Bone marrow (tissue), 2 donors: ENCODE measurements at regions not wholly inside any gene's neighbourhood (a gene's known extent, or its start where the extent isn't known, plus 50 kb on each side); places are given as distances from the start of the nearest gene placed in this dataset.
"Not testable (repeated sequence)": the region's sequence is repeated elsewhere in the genome, so short reads cannot be mapped to it uniquely, and the experiment has no call there.

ENCODE experiments used
- DNase-seq, 2 donors: peaks; one replicate each; lab custom pipeline; 2025; lab: John Stamatoyannopoulos, UW

DNA sequence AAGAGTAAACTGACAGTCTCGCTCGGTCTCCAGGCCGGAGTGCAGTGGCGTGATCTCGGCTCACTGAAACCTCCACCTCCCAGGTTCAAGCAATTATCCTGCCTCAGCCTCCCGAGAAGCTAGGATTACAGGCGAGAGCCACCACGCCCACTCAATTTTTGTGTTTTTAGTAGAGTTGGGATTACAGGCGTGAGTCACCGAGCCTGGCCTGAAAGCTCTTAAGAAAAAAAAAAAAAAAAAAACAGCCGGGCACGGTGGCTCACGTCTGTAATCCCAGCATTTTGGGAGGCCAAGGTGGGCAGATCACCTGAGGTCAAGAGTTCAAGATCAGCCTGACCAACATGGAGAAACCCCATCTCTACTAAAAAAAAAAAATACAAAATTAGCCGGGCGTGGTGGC, 55.3 kb upstream of the THOC2 start:
- DNase-seq = not testable (repeated sequence)

GRCh38 chrX:123788744-123789143, 55.9 kb upstream of the THOC2 start:
- no peak for DNase-seq

GRCh38 chrX:123797543-123798447, 62.1 kb upstream of the XIAP start:
- DNase-seq = no peak

DNA sequence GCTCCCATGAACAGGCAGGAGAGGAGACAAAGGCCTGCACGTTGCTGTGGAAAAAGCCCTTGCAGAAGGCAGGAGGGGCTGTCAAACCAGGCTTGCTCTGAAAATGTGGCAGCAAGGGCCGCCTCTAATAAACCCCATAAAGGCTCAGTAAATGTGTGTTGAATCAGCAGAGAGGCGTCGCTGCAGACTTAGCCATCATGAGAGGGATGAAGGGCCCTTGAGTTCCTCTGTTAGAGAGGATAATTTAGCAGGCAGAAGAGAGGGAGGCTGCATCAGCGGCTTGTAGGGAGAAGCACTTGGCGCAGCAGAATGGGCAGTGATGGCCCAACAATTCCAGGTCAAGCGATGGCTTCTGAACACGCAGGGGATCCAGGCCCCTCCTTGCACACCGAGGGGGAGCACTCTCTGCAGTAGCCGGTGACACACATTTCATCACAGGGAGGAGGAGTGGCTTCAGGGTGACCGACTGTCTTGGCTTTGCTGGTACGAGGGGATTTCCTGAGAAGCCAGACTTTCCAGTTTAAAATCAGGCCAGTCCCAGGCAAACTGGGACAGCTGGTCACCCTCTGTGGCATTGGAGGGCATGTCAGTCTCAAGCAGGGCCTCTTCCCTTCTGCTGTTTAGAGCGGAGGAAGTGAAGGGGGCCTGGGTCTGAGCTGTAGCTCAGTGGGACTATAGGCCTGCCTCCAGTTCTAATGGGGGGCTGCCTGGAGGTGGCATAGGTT, 61.0 kb upstream of the XIAP start:
- DNase-seq = not testable (repeated sequence)

DNA sequence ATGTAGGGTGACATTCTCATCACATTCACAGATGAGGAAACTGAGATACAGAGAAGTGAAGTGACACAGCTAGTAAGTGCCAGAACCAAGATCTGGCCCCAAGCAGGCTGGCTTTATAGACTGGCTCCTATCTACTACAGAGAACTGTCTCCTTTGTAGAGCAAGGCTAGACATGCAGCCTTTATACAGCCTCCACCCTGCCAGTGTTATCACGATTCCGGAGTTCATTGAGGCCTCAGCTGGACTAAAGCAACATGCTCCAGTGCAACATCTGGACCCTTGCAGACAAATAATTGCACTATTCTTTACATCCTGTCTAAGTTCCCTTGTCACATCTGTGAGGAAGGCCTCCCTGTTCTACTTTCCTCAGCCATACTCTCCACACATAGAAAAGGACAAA, 58.0 kb upstream of the XIAP start:
- no peak for DNase-seq

- peak in 1 of 2 donors; percentile 89 for DNase-seq
Observed at GRCh38 chrX:123803331-123803983, 56.4 kb upstream of the XIAP start.

DNA sequence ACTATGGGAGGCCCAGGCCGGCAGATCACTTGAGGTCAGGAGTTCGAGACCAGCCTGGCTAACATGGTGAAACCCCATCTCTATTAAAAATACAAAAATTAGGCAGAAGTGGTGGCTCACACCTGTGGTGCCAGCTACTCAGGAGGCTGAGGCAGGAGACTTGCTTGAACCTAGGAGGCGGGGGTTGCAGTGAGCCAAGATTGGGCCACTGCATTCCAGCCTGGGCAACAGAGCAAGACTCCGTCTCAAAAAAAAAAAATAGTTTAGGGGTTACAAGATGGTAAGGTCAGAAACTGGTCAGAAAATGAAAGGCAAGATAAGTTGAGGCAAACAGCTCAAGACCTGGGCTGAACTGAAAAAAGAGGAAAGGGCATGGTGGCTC, 55.9 kb upstream of the XIAP start:
- not testable (repeated sequence) for DNase-seq

- DNase-seq = no peak
Observed at GRCh38 chrX:123807835-123808416, 51.9 kb upstream of the XIAP start.

- no peak for DNase-seq
Observed at GRCh38 chrX:123809854-123810375, 49.9 kb upstream of the XIAP start.
